Liver (tissue), 8 donors: ENCODE measurements at regions not wholly inside any gene's neighbourhood (a gene's known extent, or its start where the extent isn't known, plus 50 kb on each side); places are given as distances from the start of the nearest gene placed in this dataset.

Source experiments
- DNase-seq: peaks from one replicate; pipeline ENCODE4 v3.0.0-alpha.2; 2017; ENCODE audit warnings: low spot score
- H3K27ac ChIP-seq, 2 donors: one replicate each; pipeline ENCODE4 v1.7.0; 2013; ENCODE audit warnings: inconsistent platforms in 2 of 2, low read length in 2 of 2, control low read depth in 1 of 2, low read depth in 1 of 2, mild to moderate bottlenecking in 1 of 2
- H3K27me3 ChIP-seq, 4 donors: one replicate each; pipeline versions ENCODE4 v1.6.1 to v1.7.0; 2013; ENCODE audit warnings: low read length in 3 of 4, inconsistent platforms in 1 of 4, mild to moderate bottlenecking in 1 of 4, moderate library complexity in 1 of 4; ENCODE audit not compliant: control insufficient read depth in 4 of 4, insufficient read depth in 4 of 4
- H3K36me3 ChIP-seq, 4 donors: one replicate each; pipeline versions ENCODE4 v1.6.1 to v1.7.0; 2013; ENCODE audit warnings: low read length in 3 of 4, mild to moderate bottlenecking in 3 of 4, low read depth in 1 of 4, moderate library complexity in 1 of 4; ENCODE audit not compliant: control insufficient read depth in 4 of 4, insufficient read depth in 3 of 4
- H3K4me1 ChIP-seq, 4 donors: one replicate each; pipeline versions ENCODE4 v1.6.1 to v1.7.0; 2013; ENCODE audit warnings: low read length in 3 of 4, mild to moderate bottlenecking in 3 of 4, moderate library complexity in 1 of 4; ENCODE audit not compliant: control insufficient read depth in 4 of 4, insufficient read depth in 4 of 4
- H3K4me3 ChIP-seq, 3 donors: one replicate each; pipeline versions ENCODE4 v1.6.1 to v1.7.0; 2013; ENCODE audit warnings: low read length in 3 of 3, control low read depth in 1 of 3, low read depth in 1 of 3, mild to moderate bottlenecking in 1 of 3
- H3K9ac ChIP-seq, 2 donors: one replicate each; pipeline ENCODE4 v1.7.0; 2013; ENCODE audit warnings: low read length in 2 of 2, mild to moderate bottlenecking in 2 of 2, moderate library complexity in 2 of 2, control low read depth in 1 of 2, low read depth in 1 of 2
- H3K9me3 ChIP-seq, 4 donors: one replicate each; pipeline versions ENCODE4 v1.6.1 to v1.7.0; 2013; ENCODE audit warnings: low read length in 3 of 4; ENCODE audit not compliant: control insufficient read depth in 4 of 4
- ATF3 ChIP-seq: IDR thresholded peaks from 2 replicates; pipeline ENCODE4 v1.6.1; 2016; ENCODE audit warnings: antibody characterized with exemption
- CTCF ChIP-seq: fragments of 150-350 bp; IDR thresholded peaks from 2 replicates; pipeline ENCODE4 v1.5.1; 2017; ENCODE audit warnings: improper control_type of control experiment, low read depth, low read length; ENCODE audit not compliant: missing input control
- EGR1 ChIP-seq, 2 donors: IDR thresholded peaks; 2 replicates each; pipeline ENCODE4 v1.6.1; 2016 to 2018; ENCODE audit warnings: antibody characterized with exemption in 2 of 2, low read depth in 2 of 2
- FOXA1 ChIP-seq: IDR thresholded peaks from 2 replicates; pipeline ENCODE4 v1.6.1; 2016; ENCODE audit warnings: antibody characterized with exemption
- FOXA2 ChIP-seq: IDR thresholded peaks from 2 replicates; pipeline ENCODE4 v1.6.1; 2016; ENCODE audit warnings: antibody characterized with exemption
- GABPA ChIP-seq, 2 donors: IDR thresholded peaks in 1 of 2; conservative IDR thresholded peaks in 1 of 2; 2 replicates each; pipeline ENCODE4 v1.6.1; 2016; ENCODE audit warnings: antibody characterized with exemption in 2 of 2, mild to moderate bottlenecking in 1 of 2, moderate library complexity in 1 of 2
- HNF4A ChIP-seq, 2 donors: conservative IDR thresholded peaks; 2 replicates each; pipeline ENCODE4 v1.6.1; 2016; ENCODE audit warnings: antibody characterized with exemption in 2 of 2, mild to moderate bottlenecking in 2 of 2
- HNF4G ChIP-seq: IDR thresholded peaks from 2 replicates; pipeline ENCODE4 v1.6.1; 2016; ENCODE audit warnings: antibody characterized with exemption
- JUND ChIP-seq, 2 donors: IDR thresholded peaks; 2 replicates each; pipeline ENCODE4 v1.6.1; 2016; ENCODE audit warnings: antibody characterized with exemption in 2 of 2
- MAX ChIP-seq: IDR thresholded peaks from 2 replicates; pipeline ENCODE4 v1.6.1; 2016; ENCODE audit warnings: antibody characterized with exemption
- NR2F2 ChIP-seq: IDR thresholded peaks from 2 replicates; pipeline ENCODE4 v1.6.1; 2016; ENCODE audit warnings: antibody characterized with exemption
- RAD21 ChIP-seq, 2 donors: IDR thresholded peaks; 2 replicates each; pipeline ENCODE4 v1.6.1; 2016; ENCODE audit warnings: antibody characterized with exemption in 2 of 2, mild to moderate bottlenecking in 2 of 2
- REST ChIP-seq: IDR thresholded peaks from 2 replicates; pipeline ENCODE4 v1.6.1; 2016; ENCODE audit warnings: antibody characterized with exemption, mild to moderate bottlenecking
- RXRA ChIP-seq, 2 donors: IDR thresholded peaks; 2 replicates each; pipeline ENCODE4 v1.6.1; 2017 to 2018; ENCODE audit warnings: antibody characterized with exemption in 2 of 2, mild to moderate bottlenecking in 1 of 2
- SP1 ChIP-seq: IDR thresholded peaks from 2 replicates; pipeline ENCODE4 v1.6.1; 2018; ENCODE audit warnings: antibody characterized with exemption, mild to moderate bottlenecking
- TAF1 ChIP-seq: conservative IDR thresholded peaks from 2 replicates; pipeline ENCODE4 v1.6.1; 2016; ENCODE audit warnings: antibody characterized with exemption, mild to moderate bottlenecking
- YY1 ChIP-seq: IDR thresholded peaks from 2 replicates; pipeline ENCODE4 v1.6.1; 2016; ENCODE audit warnings: antibody characterized with exemption, mild to moderate bottlenecking
- WGBS: extraction: QIAGEN DNeasy Blood & Tissue Kit; methylation state at CpG from one replicate; pipeline ENCODE4 v1.1.7; 2013; 5-methylcytosine and 5-hydroxymethylcytosine counted together
- donor health status: healthy.
- donor health status: healthy.
- donor health status: healthy.
- donor health status: healthy.
- donor health status: healthy.

- 79% methylated on average over 10 of the region's 10 CpGs for WGBS
- no peak for TF ChIP-seq CTCF
- TF ChIP-seq FOXA2: no peak
- TF ChIP-seq FOXA1: no peak
- no peak for TF ChIP-seq ATF3
- no peak for TF ChIP-seq RAD21 (IDR thresholded peaks at IDR 0.05)
- no peak for TF ChIP-seq TAF1
- TF ChIP-seq JUND (IDR thresholded peaks at IDR 0.05): no peak
- no peak for TF ChIP-seq SP1
- no peak for TF ChIP-seq EGR1 (IDR thresholded peaks at IDR 0.05; ENCODE audit: low read depth in 2 of 2)
- no peak for TF ChIP-seq HNF4G
- TF ChIP-seq HNF4A (conservative IDR thresholded peaks at IDR 0.05): no peak
- TF ChIP-seq NR2F2: no peak
- TF ChIP-seq GABPA (IDR thresholded peaks at IDR 0.05 in 1 of 2, conservative IDR thresholded peaks at IDR 0.05 in 1 of 2): no peak
- no peak for TF ChIP-seq YY1
- no peak overlapping the region for H3K4me3 ChIP-seq
- H3K36me3 ChIP-seq: no peaks in the 10 kb centered on the region
- H3K9ac ChIP-seq: no peak overlapping the region
- no peaks in the 10 kb centered on the region for H3K4me1 ChIP-seq
- no peaks in the 10 kb centered on the region for H3K9me3 ChIP-seq
- H3K27ac ChIP-seq: no peak overlapping the region
- no peaks in the 10 kb centered on the region for H3K27me3 ChIP-seq
- DNase-seq: no peak
Measured at GRCh38 chr6:1504465-1504864, 105.2 kb upstream of the FOXC1 start.

GRCh38 chr6:1507251-1507650 is 102.5 kb upstream of the FOXC1 start:
- Histone ChIP-seq H3K36me3 (no peaks in the 10 kb centered on the region), H3K27ac (no peak overlapping the region), H3K27me3 (no peaks in the 10 kb centered on the region), H3K4me1 (no peaks in the 10 kb centered on the region), H3K9ac (no peak overlapping the region), H3K4me3 (no peak overlapping the region), H3K9me3 (no peaks in the 10 kb centered on the region)
- WGBS: 90% methylated on average over 6 of the region's 6 CpGs
- no peak for DNase-seq
- TF ChIP-seq TAF1: no peak

GRCh38 chr6:1509241-1509640 is 100.5 kb upstream of the FOXC1 start:
- DNase-seq: no peak
- Histone ChIP-seq H3K4me3 (no peak overlapping the region), H3K27ac (no peak overlapping the region), H3K4me1 (no peaks in the 10 kb centered on the region), H3K9me3 (no peaks in the 10 kb centered on the region), H3K36me3 (no peaks in the 10 kb centered on the region), H3K9ac (no peak overlapping the region), H3K27me3 (no peaks in the 10 kb centered on the region)
- WGBS: 81% methylated on average over 4 of the region's 4 CpGs
- TF ChIP-seq HNF4A (conservative IDR thresholded peaks at IDR 0.05): no peak
- no peak for TF ChIP-seq RXRA (IDR thresholded peaks at IDR 0.05)

- no peak overlapping the region for H3K27ac ChIP-seq
- H3K36me3 ChIP-seq: no peaks in the 10 kb centered on the region
- 74% methylated on average over 3 of the region's 3 CpGs for WGBS
- no peaks in the 10 kb centered on the region for H3K27me3 ChIP-seq
- DNase-seq: no peak
- H3K4me1 ChIP-seq: no peaks in the 10 kb centered on the region
- no peak overlapping the region for H3K9ac ChIP-seq
- no peak overlapping the region for H3K4me3 ChIP-seq
- no peaks in the 10 kb centered on the region for H3K9me3 ChIP-seq
- TF ChIP-seq TAF1: no peak
- no peak for TF ChIP-seq JUND (IDR thresholded peaks at IDR 0.05)
- TF ChIP-seq FOXA1: no peak
- TF ChIP-seq REST: no peak
- no peak for TF ChIP-seq YY1
- TF ChIP-seq NR2F2: no peak
- TF ChIP-seq HNF4A (conservative IDR thresholded peaks at IDR 0.05): no peak
- TF ChIP-seq GABPA (IDR thresholded peaks at IDR 0.05 in 1 of 2, conservative IDR thresholded peaks at IDR 0.05 in 1 of 2): no peak
- no peak for TF ChIP-seq FOXA2
- TF ChIP-seq RXRA (IDR thresholded peaks at IDR 0.05): no peak
- TF ChIP-seq SP1: no peak
- no peak for TF ChIP-seq RAD21 (IDR thresholded peaks at IDR 0.05)
- TF ChIP-seq ATF3: no peak
- TF ChIP-seq EGR1 (IDR thresholded peaks at IDR 0.05; ENCODE audit: low read depth in 2 of 2): no peak
- TF ChIP-seq MAX: no peak
Measured at GRCh38 chr6:1510239-1510638, 99.5 kb upstream of the FOXC1 start.
